ENCODE measurements at regions not wholly inside any gene's neighbourhood (a gene's known extent, or its start where the extent isn't known, plus 50 kb on each side); places are given as distances from the start of the nearest gene placed in this dataset.

DNA sequence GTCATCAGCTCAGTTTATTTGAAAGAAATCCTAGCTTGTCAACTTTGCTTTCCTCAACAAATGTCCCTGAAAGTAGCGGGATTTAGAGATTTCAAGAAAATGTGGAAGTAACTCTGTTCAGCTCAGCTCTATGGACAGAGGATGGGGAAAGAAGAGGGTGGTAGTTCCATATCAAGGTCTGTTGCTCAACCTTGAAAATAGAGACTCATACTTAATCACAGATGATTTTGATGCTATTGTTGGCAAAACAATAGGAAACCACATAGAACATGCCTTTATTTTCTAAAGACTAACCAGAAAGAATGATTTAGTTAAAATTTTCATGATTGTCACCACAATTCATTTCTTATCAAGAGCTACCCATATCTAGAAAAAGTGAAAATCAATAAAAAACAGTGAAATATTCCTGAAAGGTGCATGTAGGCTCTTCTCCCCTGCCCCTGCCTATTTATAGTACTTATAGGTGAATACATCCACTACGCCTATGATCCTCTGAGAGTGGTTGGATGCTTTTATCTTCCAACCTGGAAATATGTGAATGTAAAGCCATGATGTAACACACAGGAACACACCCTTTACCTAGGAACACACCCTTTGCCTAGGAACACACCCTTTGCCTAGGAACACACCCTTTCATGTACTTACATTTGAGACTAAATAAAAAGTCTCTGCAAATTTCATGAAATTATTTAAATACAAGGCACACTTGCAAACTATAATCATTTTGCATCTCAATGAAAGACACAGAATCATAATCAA lies 65.8 kb downstream of the ETAA1 start:
- DNase-seq (ENCODE audit: low spot score in 2 of 2) (no peak), ATAC-seq (ENCODE audit: low read depth) (no peak)
- H3K27me3 Mint-ChIP-seq: no peaks in the 10 kb centered on the region
- no peaks in the 10 kb centered on the region for H3K36me3 Mint-ChIP-seq
- no peak overlapping the region for H3K4me3 Mint-ChIP-seq
- no peaks in the 10 kb centered on the region for H3K9me3 Mint-ChIP-seq
- no peak overlapping the region for H3K27ac Mint-ChIP-seq
- no peaks in the 10 kb centered on the region for H3K4me1 Mint-ChIP-seq

GRCh38 chr2:67463810-67464209 lies 66.7 kb downstream of the ETAA1 start:
- H3K9me3 Mint-ChIP-seq: no peaks in the 10 kb centered on the region
- H3K4me3 Mint-ChIP-seq: no peak overlapping the region
- no peaks in the 10 kb centered on the region for H3K36me3 Mint-ChIP-seq
- H3K4me1 Mint-ChIP-seq: no peaks in the 10 kb centered on the region
- ATAC-seq (ENCODE audit: low read depth): no peak
- DNase-seq (ENCODE audit: low spot score in 2 of 2): no peak
- H3K27me3 Mint-ChIP-seq: no peaks in the 10 kb centered on the region
- H3K27ac Mint-ChIP-seq: no peak overlapping the region

DNA sequence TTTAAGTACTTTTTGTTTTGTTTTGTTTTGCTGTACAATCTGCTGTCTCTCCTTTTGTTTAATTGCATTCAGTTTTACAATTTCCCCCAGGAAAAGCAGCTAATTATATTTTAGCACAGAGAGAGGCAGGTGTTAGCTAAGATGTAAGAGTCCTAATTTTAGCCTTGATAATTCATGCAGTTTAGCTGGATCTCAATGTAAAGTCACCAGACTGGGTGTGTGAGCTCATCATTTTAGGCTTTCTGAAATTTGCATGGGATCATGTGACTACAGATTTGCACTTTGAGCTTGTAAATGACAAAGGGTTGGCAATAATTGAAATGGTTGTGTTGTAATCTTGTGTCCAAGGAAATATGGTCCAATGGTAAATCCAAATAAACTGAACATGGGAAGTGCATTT lies 68.5 kb downstream of the ETAA1 start:
- no peak overlapping the region for H3K27ac Mint-ChIP-seq
- no peaks in the 10 kb centered on the region for H3K4me1 Mint-ChIP-seq
- no peaks in the 10 kb centered on the region for H3K36me3 Mint-ChIP-seq
- DNase-seq (ENCODE audit: low spot score in 2 of 2): no peak
- no peaks in the 10 kb centered on the region for H3K9me3 Mint-ChIP-seq
- H3K4me3 Mint-ChIP-seq: no peak overlapping the region
- ATAC-seq (ENCODE audit: low read depth): no peak
- no peaks in the 10 kb centered on the region for H3K27me3 Mint-ChIP-seq

GRCh38 chr2:67466734-67467133 lies 69.6 kb downstream of the ETAA1 start:
- Mint-ChIP-seq H3K4me1 (no peaks in the 10 kb centered on the region), H3K9me3 (no peaks in the 10 kb centered on the region), H3K27me3 (no peaks in the 10 kb centered on the region), H3K4me3 (no peak overlapping the region), H3K27ac (no peak overlapping the region), H3K36me3 (no peaks in the 10 kb centered on the region)
- ATAC-seq (ENCODE audit: low read depth) (no peak), DNase-seq (ENCODE audit: low spot score in 2 of 2) (no peak)

- Mint-ChIP-seq H3K27ac (no peak overlapping the region), H3K9me3 (no peaks in the 10 kb centered on the region), H3K4me3 (no peak overlapping the region), H3K36me3 (no peaks in the 10 kb centered on the region), H3K27me3 (peaks cover 3% of the 10 kb centered on the region), H3K4me1 (no peaks in the 10 kb centered on the region)
- ATAC-seq (ENCODE audit: low read depth) (no peak), DNase-seq (ENCODE audit: low spot score in 2 of 2) (no peak)
Observed at GRCh38 chr2:67471681-67472080, 74.5 kb downstream of the ETAA1 start.

DNA sequence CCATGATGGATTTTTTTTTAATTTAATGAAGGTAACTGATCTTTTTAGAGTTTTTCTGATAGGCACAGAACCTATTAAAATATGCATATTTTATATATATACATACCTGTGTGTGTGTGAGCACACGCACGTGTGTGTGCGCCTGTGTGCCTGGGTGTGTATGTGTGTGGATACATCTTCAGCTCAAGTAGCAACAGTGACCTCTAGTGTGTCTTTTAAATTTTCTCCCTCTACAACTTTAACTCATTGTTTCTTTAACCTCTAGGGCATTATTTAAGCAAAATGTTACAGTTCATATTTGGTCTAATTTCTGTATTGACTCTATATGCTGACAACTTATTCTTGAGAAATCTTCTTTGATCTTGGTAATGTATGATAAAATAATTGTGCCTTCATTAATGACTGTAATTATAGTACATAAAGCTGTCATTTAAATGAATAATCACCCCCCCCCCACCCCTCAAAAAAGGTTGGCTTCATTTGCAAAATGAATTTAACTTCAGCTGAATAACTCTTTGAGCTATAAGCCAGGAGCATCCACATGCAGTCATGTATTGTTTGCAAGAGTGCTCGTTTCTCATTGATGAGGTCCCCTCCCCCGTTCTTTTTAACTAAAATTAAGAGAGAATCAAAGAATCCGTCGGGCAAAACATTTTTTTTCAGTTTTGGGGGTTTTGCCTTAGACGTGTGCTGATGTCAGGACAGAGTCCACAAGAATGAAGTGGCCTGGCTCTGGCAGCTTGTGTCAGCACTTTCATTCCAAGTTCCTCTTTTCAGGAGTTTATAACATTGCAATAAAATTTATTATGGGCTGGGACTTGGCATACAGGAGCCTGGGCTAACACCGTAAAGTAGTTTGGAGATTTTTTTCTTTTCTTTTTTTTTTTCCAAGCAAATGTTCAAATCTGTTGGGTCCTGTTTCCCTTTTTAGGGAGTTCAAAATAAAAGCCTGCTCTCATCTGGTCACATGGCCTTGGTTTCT lies 80.0 kb downstream of the ETAA1 start:
- ATAC-seq (ENCODE audit: low read depth): no peak
- Mint-ChIP-seq H3K27me3 (peaks cover 3% of the 10 kb centered on the region), H3K4me1 (no peaks in the 10 kb centered on the region)

DNA sequence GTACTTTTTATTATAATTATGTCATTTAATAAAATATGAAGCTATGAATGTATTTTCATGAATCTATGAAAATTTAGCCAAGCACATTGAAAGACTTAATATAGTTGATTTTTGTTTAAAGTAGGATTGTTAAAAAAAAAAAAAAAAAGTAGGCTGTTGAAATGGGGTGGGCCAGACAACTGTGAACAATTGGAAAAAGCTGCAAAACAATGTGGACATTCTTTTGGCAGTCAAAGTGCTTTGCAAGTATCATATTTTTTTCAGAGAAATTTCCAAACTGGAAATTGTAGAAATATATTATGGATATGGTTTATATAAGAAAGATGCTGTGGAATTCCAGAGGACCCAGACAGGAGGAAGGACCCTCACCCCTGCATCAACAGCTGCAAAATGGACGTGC lies 82.1 kb downstream of the ETAA1 start:
- Mint-ChIP-seq H3K4me1 (no peaks in the 10 kb centered on the region), H3K36me3 (no peaks in the 10 kb centered on the region), H3K27me3 (no peaks in the 10 kb centered on the region), H3K27ac (no peak overlapping the region), H3K4me3 (no peak overlapping the region), H3K9me3 (peaks cover 2% of the 10 kb centered on the region)
- ATAC-seq (ENCODE audit: low read depth): no peak
- no peak for DNase-seq (ENCODE audit: low spot score in 2 of 2)

More for the DNA sequence above, 80.0 kb downstream of the ETAA1 start:
- no peak for DNase-seq (ENCODE audit: low spot score in 2 of 2)
- Mint-ChIP-seq H3K36me3 (no peaks in the 10 kb centered on the region), H3K27ac (no peak overlapping the region), H3K4me3 (no peak overlapping the region), H3K9me3 (peaks cover 2% of the 10 kb centered on the region)

DNA sequence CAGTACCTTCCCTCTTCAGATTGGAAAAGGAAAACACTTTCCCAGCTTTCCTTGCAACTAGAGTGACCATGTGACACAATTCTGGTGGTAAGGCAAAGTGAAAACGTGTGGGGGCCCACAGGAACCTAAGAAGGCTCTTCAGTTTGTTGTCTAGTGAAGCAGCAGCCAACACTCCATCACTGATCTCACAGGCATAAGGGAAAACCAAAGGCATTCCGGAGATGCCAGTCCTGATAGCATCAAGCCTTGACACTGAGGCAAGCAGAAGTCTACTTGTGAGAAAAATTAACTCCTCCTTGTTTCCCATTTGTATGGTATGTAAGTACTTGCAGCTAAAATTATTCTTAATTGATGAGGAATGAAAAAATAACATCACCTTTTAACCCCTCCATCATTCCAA lies 88.3 kb downstream of the ETAA1 start:
- H3K4me1 Mint-ChIP-seq: no peaks in the 10 kb centered on the region
- H3K27me3 Mint-ChIP-seq: peaks cover 4% of the 10 kb centered on the region
- H3K4me3 Mint-ChIP-seq: no peak overlapping the region
- no peaks in the 10 kb centered on the region for H3K36me3 Mint-ChIP-seq
- peaks cover 2% of the 10 kb centered on the region for H3K9me3 Mint-ChIP-seq
- ATAC-seq (ENCODE audit: low read depth): no peak
- DNase-seq (ENCODE audit: low spot score in 2 of 2): no peak
- H3K27ac Mint-ChIP-seq: no peak overlapping the region

- ATAC-seq (ENCODE audit: low read depth): no peak
- Mint-ChIP-seq H3K4me1 (no peaks in the 10 kb centered on the region), H3K4me3 (no peak overlapping the region), H3K27ac (no peak overlapping the region), H3K36me3 (no peaks in the 10 kb centered on the region), H3K27me3 (peaks cover 4% of the 10 kb centered on the region), H3K9me3 (peaks cover 2% of the 10 kb centered on the region)
- DNase-seq (ENCODE audit: low spot score in 2 of 2): no peak
Observed at GRCh38 chr2:67486041-67486796, 89.1 kb downstream of the ETAA1 start.

- ATAC-seq (ENCODE audit: low read depth) (no peak), DNase-seq (ENCODE audit: low spot score in 2 of 2) (no peak)
- Mint-ChIP-seq H3K36me3 (no peaks in the 10 kb centered on the region), H3K4me1 (no peaks in the 10 kb centered on the region), H3K4me3 (no peak overlapping the region), H3K9me3 (no peaks in the 10 kb centered on the region), H3K27ac (no peak overlapping the region), H3K27me3 (peaks cover 4% of the 10 kb centered on the region)
Observed at GRCh38 chr2:67487993-67488392, 90.9 kb downstream of the ETAA1 start.

DNA sequence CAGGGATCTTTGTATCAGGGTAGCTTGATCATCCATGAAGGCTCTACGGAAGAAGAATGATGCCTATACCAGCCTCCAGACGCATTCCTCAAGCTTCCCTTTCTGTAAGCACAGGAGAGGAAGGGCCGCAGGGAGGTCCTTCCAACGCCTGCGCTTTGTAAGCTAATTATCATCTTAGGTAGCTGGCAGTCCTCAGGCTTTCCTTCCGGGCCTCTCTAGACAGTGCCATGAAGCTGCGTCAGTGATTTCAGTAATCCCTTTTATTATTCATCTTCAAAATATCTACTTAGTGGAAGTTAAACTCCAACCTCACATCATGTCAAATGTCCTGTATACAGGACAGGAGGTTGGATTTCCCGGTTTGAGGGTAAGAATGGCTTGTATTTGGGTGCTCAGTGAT lies 92.3 kb downstream of the ETAA1 start:
- H3K4me3 Mint-ChIP-seq: no peak overlapping the region
- H3K27ac Mint-ChIP-seq: no peak overlapping the region
- H3K36me3 Mint-ChIP-seq: no peaks in the 10 kb centered on the region
- no peak for ATAC-seq (ENCODE audit: low read depth)
- no peak for DNase-seq (ENCODE audit: low spot score in 2 of 2)
- H3K4me1 Mint-ChIP-seq: no peaks in the 10 kb centered on the region
- peaks cover 4% of the 10 kb centered on the region for H3K27me3 Mint-ChIP-seq
- no peaks in the 10 kb centered on the region for H3K9me3 Mint-ChIP-seq

GRCh38 chr2:67498931-67499330 lies 101.8 kb downstream of the ETAA1 start:
- Mint-ChIP-seq H3K4me1 (no peaks in the 10 kb centered on the region), H3K36me3 (no peaks in the 10 kb centered on the region), H3K9me3 (peaks cover 3% of the 10 kb centered on the region), H3K27ac (no peak overlapping the region), H3K4me3 (no peak overlapping the region), H3K27me3 (peaks cover 5% of the 10 kb centered on the region)
- DNase-seq (ENCODE audit: low spot score in 2 of 2) (no peak), ATAC-seq (ENCODE audit: low read depth) (no peak)

DNA sequence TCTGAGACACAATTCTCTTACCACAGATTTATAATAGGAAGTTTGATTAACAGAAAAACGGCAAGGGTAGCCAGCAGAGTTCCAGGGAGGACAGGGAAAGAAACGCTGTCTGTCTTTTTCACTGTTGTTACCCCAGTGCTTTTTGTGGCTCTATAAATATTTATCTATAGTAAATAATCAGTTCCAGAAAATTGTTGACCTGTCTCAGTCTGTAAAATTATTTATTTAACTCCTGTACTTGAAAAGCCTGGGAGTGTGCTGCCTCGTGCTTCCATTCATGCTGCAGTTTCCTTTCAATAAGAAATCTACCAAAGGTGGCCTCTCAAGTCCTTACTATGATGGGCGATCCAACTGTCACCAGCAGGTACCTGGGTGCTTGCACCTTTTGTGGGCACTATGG lies 102.9 kb downstream of the ETAA1 start:
- ATAC-seq (ENCODE audit: low read depth): no peak
- no peak for DNase-seq (ENCODE audit: low spot score in 2 of 2)
- Mint-ChIP-seq H3K4me1 (no peaks in the 10 kb centered on the region), H3K27me3 (peaks cover 5% of the 10 kb centered on the region), H3K4me3 (no peak overlapping the region), H3K27ac (no peak overlapping the region), H3K36me3 (no peaks in the 10 kb centered on the region), H3K9me3 (peaks cover 2% of the 10 kb centered on the region)

DNA sequence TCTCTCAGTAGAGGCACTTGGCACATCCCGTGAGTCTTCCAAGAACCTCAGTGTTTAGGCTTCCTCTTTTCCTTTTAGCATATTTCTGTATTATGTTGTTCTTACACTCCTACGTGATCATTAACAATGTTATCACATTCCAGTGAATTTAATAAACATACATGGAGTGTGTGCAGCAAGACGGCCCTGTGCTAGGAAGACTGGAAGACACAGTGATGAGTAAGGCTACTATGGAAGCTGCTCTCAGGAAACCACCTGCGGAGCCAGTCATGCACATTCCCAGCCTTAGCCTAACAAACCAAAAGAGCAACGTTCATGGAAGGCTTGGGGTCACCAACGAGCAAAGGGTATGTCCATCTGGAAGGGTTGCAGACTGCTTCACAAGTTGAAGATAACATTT lies 103.4 kb downstream of the ETAA1 start:
- no peak overlapping the region for H3K27ac Mint-ChIP-seq
- ATAC-seq (ENCODE audit: low read depth) (no peak), DNase-seq (ENCODE audit: low spot score in 2 of 2) (no peak)
- H3K9me3 Mint-ChIP-seq: peaks cover 2% of the 10 kb centered on the region
- H3K27me3 Mint-ChIP-seq: peaks cover 5% of the 10 kb centered on the region
- H3K36me3 Mint-ChIP-seq: no peaks in the 10 kb centered on the region
- H3K4me1 Mint-ChIP-seq: no peaks in the 10 kb centered on the region
- H3K4me3 Mint-ChIP-seq: no peak overlapping the region
